HT1080 (cell line): ENCODE measurements at regions not wholly inside any gene's neighbourhood (a gene's known extent, or its start where the extent isn't known, plus 50 kb on each side); places are given as distances from the start of the nearest gene placed in this dataset.
"Not testable (repeated sequence)": the region's sequence is repeated elsewhere in the genome, so short reads cannot be mapped to it uniquely, and the experiment has no call there.

ENCODE experiments used
- DNase-seq: peaks from one replicate; pipeline ENCODE4 v3.0.0-alpha.2; 2015; ENCODE audit warnings: low read depth

DNA sequence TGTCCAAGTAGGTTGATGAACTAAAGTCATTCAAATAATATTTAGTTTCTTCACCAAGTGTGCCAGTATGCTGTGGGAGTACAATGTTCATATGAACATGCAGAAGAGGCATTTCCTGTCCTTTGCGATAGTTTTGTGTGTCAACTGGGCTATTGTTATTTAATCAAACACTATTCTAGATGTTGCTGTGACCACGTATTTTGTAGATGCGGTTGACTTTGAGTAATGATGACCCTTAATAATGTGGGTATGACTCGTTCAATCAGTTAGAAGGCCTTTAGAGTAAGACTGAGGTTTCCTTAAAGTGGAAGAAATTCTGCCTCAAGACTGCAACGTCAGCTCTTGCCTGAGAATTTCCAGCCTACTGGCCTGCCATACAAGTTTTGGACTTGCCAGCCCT, 470.7 kb upstream of the CBLB start:
- no peak for DNase-seq

DNA sequence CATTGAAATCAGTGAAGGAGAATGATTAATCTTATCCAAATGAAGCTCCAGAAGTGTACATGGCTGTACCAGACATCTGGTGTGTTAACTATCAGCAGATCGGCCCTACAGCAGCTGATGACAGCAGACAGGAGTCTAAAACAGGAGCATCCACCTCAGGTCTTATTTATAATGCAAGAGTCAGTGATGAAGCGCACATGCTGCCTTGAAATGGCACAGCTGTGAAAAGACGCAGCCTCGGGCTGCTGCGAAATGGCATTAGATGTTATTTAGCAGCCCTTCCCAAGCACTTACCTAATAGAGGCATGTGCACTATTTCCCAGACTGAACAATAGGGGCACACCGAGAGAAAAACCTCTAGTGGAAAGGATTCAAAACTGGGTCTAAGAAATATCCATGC, 472.3 kb upstream of the CBLB start:
- no peak for DNase-seq

DNA sequence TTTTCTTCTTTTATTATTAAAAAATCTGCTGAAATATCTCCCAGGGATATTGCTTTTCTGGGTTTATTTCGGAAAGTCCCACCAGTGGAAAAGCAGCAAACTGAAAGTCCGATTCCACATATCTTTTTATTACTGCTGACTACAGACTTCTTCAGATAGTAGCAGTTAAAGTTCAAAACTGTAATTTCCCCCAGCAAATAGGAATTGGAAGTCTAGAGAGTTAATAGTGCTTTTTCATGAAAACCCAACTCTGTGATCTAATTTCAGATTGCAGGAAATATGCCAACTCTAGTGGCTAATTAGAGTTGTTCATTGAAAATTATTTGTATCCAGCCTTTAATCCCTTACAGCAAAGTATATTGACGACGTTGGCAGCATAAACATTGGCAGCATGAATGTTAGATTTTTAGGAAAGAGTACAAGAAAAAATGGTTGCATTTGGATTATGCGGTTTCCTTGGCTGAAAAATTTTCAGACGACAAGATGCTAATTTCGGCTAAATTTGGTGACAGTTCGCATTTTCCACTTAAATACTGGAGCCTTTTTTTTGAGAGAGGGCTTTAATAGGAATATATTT, 472.9 kb upstream of the CBLB start:
- no peak for DNase-seq

DNA sequence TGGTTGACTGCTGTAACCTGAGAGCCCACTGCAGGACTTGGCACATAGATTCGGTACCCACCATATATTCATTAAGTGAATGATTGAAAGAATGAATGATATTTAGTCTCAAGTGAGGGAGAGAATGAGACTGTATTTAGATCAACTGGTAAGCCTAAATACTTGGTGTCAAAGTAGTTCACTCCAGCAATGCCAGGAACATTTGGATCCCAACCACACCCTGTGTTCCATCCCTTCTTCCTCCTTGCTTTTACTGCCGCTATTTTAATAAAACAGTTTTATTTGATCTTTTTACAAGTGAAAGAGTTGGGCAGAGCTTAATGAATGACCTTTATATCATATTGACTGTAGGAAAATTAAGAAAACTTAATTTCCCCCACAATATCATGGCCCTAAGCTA, 473.6 kb upstream of the CBLB start:
- no peak for DNase-seq

DNA sequence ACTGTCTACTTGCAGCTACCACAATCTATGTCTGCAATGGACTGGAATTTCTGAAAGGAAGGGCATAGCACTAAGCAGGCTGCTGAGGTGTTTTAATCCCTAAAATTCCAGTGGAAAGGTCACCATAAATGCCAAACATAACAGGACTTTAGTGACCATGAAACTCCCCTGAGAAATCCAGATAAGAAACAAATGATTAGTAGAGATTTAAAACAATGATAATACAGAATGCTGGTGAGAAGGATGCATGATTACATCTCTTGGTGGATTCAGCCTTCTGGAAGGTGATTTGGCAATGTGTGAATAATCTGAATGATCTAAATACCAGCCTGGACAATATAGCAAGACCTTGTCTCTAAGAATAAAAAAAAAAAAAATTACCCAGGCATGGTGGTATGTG, 475.0 kb upstream of the CBLB start:
- no peak for DNase-seq

DNA sequence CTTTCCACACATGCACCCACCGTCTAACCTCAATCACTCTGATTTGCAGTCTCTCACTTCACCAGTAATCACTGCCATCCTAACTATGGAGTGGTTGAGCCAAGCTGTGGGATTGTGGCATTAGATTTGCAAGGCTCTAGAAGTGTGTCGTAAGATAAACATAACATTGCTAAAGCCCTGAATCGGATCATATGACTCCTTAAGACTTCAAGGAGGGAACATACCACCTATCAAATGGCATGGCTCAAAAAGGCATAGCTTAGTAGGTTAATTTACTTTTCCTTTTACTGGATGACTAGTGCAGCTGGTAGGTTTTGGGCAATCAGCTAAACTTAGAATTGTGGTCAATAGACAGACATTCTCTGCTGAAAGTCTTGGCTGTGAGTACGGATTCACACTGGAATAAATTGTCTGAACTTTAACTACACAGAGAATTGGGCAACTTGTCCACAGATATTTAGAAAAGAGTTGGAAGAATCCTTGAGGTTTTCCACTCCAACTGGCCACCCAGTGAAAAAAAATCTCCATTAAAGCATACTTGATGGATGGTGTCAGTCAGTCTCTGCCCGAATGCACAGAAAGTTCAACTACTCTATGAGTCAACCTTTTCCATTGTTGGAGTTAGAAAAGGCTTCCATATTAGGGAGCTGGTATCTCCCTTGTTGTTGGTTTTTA, 476.7 kb upstream of the CBLB start:
- DNase-seq = peak; percentile 89

DNA sequence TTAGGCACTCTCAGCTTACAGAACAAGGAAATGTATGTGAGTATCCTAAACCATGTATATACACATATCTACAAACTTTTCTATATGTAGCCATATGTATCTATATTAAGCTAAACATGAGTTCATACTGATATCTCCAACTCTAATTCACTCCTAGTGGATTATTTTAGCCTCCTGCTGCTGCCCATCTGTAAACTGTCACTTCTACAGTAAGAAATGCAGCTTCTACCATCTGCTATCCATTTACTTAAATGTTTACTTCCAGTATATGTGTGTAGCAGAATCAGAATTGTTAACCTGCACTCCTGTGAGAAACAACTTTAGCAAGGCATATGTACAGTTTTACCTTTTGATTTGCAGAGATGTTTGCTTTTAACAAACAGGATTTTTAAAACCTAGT, 478.5 kb upstream of the CBLB start:
- no peak for DNase-seq

DNA sequence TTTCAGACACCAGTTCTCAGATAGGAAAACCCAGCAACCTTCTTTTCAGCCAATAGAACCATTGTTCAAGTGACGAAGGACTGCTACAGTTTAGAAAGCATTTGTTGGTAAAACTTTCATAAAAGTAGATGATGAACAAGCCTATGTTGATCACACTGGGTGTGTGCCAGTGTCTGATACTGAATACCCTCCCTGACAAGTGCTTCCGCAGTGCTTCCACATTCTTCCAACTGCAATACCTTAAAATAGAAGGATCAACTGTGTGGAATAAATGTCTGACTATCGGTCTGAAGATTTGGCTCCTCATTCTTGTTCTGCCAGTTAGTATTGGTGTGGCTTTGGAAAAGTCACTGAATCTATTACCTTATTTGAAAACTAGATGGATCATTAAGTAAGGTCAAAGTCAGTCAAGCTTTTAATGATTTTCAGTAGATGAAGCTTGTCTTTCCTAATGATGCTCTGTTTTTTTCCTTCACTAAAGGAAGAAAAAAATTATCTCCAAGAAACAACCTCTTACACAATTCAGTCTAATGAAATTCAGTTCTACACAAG, 479.4 kb upstream of the CBLB start:
- no peak for DNase-seq

DNA sequence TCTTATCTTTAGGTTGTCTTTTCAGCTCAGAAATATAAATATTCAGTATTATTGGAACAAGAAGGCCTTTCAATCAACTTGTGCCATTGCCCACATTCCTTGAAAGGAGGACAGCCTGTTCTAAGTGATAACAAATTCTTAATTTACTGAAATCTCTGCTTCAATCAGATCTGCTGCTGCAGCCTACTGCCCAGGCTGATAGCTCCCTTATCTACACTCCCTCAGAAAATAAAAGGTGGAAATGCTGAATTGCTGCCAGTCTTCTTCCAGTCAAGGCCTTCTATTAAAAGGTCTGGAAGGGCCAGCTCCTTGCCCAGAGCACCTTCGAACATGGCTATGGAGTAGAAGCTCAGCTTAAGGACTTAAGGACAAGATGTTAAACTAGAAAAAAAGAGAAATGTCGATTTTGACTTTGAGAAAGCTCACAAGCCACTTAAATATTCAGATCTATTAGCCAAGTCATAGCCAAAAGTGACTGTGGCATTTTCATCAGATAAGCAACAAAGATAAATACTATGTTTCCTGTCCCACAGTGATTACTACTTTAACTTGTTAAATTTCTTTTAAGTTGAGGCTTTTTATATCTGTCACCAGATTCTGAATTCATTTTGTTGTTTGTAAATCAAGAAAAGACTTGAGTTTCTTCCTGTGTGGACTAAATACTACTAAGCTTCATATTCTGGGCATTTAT, 480.5 kb upstream of the CBLB start:
- no peak for DNase-seq

DNA sequence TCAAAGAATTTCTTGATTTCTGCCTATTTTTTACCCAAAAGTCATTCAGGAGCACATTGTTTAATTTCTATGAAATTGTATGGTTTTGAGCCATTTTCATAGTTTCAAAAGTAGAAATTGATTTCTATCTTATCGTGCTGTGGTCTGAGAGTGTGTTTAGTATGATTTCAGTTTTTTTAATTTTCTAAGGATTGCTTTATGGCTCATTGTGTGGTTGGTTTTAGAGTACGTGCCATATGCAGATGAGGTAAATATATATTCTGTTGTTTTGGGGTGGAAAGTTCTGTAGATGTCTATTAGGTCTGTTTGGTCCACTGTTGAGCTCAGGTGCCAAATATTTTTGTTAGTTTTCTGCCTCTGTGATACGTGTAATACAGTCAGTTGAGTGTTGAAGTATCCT, 487.1 kb upstream of the CBLB start:
- DNase-seq = no peak

DNA sequence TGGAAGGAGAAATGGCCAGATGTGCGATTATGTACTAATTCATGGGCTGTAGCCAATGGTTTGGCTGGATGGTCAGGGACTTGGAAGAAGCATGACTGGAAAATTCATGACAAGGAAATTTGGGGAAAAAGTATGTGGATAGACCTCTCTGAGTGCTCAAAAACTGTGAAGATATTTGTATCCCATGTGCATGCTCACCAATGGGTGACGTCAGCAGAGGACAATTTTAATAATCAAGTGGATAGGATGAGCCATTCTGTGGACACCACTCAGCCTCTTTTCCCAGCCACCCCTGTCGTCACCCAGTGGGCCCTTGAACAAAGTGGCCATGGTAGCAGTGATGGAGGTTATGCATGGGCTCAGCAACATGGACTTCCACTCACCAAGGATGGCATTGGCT, 490.9 kb upstream of the CBLB start:
- DNase-seq = no peak

DNA sequence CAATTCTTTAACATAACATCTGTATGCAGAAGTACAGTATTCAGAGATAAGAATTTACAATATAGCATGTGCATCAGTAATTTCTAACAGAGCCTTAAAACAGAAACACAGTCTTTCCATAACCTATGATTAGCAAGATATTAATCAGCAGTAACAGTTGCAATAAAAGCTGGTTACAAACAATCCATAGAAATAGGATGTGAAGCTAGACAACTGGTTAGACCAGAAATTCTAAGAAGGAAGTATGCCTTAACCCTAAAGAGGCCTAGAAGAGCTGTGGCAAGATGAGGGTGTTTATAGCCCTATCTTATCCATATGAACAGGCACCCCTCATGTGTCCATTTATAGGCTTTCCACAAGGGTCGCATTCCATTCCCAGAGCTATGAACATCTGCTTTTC, 492.1 kb upstream of the CBLB start:
- not testable (repeated sequence) for DNase-seq

DNA sequence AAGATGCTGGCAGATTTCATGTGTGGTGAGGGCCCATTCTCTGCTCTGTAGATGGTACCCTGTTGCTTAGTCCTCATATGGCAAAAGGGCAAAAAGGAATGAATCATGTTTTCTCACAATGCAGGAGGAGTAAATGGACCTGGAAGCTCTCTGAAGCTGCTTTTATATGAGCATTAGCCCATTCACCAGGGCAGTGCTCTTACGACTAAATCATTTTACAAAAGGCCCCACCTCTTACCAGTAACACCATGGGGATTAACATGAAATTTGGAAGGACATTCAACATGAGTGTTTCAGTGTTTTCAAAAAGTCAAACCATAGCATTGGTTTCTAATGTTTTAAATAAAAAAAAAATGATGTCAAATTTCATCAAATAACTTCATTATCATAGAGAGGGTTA, 495.7 kb upstream of the CBLB start:
- DNase-seq = no peak

DNA sequence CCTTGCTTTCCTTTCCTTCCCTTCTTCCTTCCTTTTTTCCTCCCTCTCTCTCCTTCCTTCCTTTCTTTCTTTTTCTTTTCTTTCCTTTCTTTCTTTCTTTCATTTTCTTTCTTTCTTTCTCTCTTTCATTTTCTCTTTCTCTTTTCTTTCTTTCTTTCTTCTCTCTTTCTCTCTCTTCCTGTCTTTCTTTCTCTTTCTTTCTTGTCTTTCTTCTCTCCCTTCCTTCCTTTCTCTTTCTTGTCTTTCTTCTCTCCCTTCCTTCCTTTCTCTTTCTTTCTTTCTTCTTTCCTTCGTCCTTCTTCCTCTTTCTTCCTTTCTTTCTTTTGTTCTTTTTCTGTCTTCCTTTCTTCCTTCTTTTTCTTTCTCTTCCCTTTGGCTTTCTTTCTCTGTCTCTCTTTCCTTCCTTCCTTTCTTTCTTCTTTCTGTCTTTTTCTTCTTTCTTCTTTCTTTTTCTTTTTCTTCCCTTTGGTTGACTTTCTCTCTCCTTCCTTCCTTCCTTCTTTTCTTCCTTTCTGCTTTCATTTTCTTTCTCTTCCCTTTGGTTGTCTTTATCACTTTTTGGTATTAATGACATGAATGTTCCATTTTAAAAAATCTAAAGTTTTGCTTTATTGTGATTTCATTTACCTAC, 496.4 kb upstream of the CBLB start:
- DNase-seq = no peak

DNA sequence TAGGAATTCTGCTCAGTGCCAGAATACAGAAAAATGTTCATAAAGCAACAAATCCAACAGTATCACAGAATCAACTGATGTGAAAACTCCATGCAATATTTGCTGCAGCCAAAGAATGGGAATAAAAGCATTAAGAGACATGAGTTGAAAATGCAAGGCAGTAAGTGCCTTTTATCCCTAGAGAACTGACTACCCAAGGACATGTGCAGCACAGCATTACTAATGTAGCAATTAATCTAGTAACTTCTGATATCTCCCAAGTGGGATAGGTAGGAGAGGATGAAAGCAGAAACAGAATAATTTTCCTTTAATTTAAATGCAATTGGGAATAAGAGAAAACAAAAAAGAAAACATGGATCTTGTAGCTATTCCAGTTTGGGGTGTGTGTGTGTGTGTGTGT, 497.5 kb upstream of the CBLB start:
- no peak for DNase-seq

DNA sequence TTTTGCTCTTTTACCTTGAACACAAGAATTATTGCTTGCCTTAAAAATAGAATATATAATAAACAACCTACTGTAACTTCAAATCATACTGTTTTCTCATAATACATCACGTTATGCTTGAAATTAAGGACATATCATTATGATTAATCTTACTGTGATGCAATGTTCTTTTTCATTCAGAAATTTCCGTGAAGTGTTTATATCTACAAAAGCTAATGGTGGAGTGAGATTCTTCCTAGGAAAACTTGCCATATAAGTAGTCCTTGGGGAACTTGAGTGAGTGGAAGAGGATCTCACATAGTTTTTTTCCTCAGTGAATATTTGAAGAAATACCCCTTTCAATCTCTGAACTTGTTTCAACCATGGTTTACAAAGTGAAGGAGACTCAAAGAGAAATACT, 498.7 kb upstream of the CBLB start:
- no peak for DNase-seq

DNA sequence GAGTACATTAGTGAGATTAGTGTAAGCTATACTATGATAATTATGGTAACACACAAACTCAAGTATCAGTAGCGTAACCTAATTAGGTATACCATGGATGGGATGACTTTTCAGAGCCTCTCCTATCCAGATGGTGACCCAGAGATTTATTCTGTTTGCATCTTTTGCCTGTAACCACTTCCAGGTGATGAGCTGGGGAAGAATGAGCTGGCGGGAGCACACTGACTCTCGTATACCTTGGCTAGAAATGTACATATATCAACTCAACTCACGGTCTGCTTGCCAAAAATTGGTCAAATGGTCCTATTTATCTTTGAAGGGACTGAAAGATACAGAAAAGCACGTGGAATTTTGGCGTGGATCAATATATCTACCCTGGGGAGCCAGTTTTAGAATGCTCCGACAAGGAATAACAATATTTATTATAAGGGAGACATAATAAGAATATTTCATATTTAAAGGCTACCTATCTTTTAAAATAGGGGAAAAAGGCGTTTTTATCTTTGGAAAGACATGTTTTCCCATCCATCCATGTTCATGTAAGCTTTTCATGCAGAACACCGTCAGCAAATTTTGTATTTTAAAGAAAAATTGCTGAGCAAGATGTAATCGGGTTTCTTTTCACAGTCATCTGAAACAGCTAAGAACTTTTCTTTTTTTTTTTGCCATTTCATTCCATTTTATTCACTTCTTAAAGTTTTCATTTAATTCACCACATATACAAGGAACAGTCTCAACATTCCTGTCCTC, 502.6 kb upstream of the CBLB start:
- DNase-seq = no peak

DNA sequence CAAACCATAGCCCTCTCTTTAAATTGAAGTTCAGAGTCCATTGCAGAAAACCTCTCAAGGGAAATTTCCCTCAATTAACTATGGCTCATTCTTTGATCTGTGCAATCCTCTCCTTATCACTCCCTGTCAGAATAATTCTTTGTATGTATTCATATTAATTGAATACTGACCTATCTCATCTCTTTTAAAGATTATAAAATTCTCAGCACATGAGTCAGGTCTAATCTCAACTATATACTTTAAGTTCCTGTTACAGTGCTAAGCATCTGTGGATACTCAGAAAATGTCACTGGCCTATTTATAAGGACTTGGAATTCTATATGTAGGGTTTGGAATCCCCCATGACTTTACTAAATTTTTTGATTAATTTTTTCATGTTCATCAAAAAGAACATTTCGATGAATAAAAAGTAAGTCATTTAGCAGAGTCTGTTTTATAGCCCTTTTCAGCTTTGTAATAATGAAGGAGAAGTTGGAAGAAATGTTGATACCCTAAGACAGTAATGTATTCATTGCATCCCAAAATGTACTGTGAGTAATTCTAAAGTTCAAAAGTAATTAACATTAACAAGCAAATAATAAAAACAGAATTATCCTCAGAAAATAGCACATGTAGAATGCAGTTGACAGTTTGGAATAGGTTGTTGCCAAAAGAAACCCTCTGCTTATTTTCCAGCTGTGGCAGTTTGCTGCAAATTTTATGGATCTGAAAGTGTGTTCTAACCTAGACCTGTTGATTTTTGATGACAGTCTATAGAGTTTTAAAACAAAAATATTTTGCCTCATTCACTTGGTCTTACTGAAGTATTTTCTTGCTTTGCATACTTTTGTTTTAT, 503.4 kb upstream of the CBLB start:
- no peak for DNase-seq

DNA sequence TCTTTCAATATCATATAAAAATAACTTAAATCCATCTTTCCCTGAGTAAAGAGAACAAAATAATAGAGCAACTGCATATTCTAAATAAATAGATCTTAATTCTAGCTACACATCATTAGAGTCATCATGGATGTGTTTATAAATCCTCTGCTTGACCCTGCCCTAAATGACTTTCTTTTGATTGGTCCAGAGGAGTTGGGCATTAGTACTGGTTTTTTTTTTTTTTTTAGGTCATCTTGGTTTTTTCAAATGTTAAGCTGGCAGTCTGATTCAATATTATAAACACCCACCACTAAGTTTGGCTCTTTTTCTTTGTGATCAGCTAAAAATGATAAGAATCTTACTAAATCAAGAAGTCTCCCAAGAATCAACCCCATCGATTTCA, 504.0 kb upstream of the CBLB start:
- DNase-seq = no peak

DNA sequence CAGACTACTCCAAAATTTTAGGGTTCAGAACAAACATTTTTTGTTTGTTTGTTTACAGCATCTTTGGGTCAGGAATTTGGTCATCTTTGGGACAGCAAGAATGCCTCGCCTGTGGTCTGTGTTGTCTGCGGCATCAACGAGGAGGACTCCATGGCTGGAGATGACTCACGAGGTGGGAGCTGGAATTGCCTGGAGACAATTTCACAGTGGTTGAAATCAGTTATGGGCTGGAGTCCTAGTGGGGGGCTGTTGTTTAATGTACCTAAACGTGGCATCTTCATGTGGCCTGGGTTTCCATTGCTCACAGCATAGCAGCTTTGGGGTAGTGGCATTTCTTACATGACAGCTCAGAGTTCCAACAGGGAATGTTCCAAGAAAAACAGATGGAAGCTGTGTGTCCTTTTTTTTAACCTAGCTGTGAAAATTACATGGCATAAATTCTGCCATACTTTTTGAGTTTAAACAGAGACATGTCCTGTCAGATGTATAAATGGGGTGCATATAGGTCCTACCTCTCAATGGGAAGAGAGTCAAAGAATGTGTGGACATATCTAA, 507.3 kb upstream of the CBLB start:
- DNase-seq = no peak
